NCI-H146 treated with DMSO at 0.1 percent for 48 hours (cell line): ENCODE measurements at regions not wholly inside any gene's neighbourhood (a gene's known extent, or its start where the extent isn't known, plus 50 kb on each side); places are given as distances from the start of the nearest gene placed in this dataset.

Source experiments
- DNase-seq: peaks from one replicate; lab custom pipeline; 2025; ENCODE audit not compliant: unreplicated experiment; lab: John Stamatoyannopoulos, UW

DNA sequence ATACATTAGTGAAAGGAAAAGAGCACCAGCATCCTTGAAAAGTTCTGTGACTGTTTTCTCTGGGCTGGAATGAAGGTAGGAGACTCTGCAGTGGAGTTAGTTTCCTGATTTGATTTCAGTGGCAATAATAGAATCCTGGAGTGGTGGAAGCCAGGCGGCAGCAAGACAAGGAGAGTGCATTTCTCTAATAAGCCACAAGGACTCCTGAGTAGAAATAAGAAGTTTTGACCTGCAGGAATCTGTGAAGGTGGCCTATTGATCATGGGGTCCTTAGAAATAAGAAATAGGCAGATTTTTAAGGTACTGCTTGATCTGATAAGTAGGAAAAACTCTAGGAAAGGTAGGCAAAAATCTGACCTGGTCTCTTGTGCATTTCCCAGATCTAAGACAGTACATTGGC lies 68.4 kb upstream of the ELOVL5 start:
- no peak for DNase-seq

DNA sequence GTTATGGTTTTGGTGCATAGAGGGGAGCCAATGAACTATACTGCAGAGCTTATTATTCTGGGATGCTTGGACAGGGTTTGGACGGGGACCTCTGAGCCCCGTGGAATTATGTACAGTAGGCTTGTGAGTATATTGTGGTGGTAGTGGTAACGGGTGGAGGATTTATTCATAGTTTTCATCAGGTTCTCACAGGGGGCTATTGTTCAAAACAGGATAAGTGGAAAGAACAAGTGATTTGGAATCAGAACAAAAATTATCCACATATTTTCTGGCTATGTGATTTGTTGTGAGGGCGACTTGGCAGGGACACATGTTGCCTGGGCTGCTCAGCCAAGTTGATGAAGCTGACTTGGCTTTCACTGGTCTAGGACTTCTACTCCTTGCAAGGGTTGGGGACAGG lies 64.6 kb upstream of the ELOVL5 start:
- DNase-seq, result no peak

DNA sequence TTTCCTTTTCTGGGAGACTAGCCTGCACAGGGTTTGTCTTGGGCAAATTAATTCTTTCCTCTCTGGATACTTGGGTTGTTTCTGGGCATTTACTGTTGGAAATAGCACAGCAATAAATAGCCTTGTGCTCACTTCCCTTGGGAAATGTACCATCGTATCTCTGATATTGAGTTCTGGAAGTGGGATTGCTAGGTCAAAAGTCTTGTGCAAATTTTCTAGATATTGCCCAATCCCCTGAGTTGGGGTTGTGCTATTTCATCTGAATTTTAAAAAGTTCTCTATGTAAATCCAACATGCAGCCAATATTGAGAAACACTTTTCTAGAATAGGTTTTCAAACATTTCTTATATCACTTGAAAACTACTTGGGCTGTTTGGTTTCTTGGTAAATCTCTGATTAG lies 64.0 kb upstream of the ELOVL5 start:
- no peak for DNase-seq

DNA sequence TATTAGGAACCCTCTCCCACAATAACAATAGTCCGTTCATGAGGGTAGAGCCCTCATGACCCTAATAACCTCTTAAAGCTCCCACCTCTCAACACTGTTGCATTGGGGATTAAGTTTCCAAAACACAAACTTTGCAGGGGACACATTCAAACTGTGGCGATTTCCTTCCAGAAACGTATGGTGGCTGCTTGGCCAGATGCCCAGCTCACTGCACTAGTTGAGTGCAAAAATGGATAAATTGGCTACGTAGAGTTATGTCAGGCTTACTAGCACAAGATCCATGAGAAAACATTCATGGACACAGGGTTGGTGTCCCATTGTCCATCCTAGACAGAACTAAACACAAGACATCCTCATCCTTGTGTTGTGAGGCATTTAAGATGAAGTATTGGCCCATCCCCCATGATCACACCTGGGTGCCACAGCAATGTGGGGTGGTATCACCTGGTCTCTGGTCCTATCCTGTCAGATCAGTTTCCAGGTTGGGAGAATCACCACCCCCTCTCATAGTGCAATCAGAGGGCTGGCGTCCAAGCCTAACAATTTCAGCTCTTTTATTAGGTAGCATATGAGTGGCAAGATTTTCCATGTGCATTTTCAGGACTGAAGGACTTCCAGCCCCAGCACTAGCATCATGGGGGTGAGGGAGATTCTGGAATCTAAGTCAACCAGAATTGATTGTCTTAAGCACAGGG lies 63.4 kb upstream of the ELOVL5 start:
- DNase-seq, result no peak

DNA sequence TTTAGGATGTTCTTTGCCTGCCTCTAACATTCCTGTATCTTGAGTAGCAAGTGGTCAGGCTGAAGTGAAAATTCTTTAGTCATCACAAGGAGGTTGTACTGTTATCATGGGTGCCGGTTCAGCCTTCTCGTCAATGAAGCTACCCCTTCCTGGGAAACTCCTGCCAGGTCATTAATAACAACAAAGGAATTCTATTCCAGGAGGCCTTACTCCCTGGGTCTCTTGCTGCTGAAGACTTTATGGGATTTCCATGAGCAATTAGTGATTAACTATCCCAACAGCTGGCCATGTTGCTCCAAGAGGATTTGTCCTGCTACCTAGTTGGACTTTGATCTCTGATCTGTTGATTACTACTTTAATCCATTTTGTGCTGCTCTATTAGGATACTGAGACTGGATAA lies 62.7 kb upstream of the ELOVL5 start:
- no peak for DNase-seq

DNA sequence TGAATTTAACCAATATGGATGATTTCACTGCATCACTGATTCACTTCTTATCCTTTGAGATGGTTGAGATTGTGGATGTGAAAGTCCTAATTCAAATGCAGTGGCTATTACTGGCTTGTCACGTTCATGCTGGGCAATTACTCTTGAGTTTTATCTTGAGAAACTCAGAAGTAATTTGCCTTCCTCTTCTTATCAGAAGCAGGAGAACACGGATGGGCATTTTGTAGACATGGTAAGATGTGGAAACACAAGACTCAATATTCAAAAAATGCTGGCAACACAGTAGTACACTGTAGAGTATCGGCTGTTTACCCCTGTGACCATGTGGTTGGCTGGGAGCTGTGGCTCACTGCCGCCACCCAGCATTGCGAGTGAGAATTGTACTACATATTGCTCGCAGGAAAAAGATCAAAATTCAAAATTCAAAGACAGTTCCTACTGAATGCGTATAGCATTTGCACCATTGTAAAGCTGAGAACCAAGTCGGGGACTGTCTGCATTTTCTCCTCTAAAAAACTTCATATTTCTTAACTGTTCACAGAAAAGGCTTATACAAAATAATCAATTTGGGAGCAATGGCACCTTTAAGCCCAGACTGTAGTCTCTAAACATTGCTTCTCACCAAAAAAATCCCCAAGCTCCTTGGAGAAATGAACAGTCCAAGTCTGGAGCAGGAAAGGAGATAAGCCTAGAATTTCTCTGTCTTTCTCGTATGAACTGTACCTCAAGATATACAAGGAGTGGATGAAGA lies 61.9 kb upstream of the ELOVL5 start:
- DNase-seq, result no peak

DNA sequence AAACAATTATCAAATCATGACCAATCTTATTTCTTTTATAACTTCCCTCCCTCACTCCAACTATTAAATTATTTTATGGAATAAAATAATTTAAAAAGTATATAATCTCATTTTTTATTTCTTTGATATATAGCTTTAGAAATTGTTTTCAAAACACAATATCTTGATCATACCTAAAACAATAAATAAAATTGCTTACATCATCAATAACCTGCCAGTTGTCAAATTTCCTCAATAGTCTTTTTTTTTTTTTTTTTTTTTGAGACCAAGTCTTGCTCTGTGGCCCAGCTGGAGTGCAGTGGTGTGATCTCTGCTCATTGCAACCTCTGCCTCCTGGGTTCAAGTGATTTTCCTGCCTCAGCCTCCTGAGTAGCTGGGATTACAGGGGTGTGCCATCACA lies 60.1 kb upstream of the ELOVL5 start:
- DNase-seq, result no peak

DNA sequence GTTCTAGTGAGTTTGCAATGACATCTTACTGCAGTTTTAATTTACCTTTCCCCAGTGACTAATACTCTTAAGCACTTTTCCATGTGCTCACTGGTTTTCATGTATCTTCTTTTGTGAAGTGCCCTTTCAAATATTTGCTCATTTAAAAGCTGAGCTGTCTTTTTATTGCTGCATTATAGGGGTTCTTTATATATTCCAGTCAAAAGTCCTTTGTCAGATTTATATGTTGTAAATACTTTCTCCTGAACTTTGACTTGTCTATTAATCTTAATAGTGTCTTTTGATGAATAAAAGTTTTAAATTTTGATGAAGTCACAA lies 50.2 kb upstream of the ELOVL5 start:
- no peak for DNase-seq

DNA sequence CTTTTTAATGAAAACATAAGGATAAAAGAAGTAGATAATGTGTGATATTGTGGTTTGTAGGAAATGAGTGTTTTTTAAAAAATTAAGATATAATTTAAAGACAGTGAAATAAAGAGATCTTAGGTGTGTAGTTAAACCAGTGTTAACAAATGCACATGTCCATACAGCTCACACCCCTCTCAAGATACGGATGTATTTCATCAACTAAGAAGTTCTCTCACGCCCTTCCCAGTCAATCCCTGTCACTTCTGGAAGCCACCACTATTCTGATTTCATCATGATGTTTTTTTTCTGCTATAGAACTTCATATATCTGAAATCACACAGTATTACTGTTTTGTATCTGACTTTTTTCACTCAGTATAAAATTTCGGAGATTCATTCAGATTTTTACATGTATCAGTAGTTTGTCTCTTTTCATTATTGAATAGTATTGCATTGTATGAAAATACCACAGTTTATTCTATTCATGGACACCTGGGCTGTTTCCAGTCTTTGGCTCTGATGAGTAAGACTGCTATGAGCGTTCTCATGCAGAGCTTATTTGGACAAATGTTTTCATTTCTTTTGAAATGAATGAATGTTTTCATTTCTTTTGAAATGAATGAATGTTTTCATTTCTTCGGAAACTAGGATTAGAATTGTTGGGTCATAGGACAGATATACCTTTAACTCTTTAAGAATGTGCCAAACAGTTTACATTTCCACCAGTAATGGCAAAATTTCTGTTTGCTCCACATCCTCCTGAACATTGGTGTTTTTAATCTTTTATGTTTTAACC lies 49.7 kb upstream of the ELOVL5 start:
- DNase-seq, result no peak
